ENCODE measurements at regions not wholly inside any gene's neighbourhood (a gene's known extent, or its start where the extent isn't known, plus 50 kb on each side); places are given as distances from the start of the nearest gene placed in this dataset.

DNA sequence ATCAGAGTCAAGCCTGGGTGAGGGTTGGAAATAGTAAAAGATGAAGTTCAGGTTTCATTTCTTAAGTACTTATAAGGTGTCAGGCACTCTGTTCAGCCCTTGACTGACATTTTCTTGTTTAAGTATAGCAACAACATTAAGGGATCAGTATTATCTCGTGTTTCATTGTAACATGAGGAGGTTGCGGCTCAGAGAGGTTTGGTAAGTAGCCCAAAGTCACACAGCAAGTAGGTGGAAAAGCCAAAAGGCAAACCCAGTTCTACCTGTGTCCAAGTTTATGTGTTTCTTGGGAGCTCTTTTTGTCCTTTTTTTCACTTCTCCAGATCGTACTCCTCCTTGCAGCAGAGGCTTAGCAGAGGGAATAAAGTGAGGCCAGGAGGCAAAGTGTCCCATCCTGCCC is 337.5 kb upstream of the KLF3 start:
- H3K4ac ChIP-seq (replicated peaks; ENCODE audit: insufficient read length, low read depth, low read length): no peak overlapping the region
- H3K9ac ChIP-seq (replicated peaks in 1 of 4; ENCODE audit: extremely low read depth in 1 of 4, low read depth in 3 of 4, low read length in 3 of 4): no peak overlapping the region
- no peaks in the 10 kb centered on the region for H3K27me3 ChIP-seq (replicated peaks in 1 of 4; ENCODE audit: control insufficient read depth in 3 of 4, extremely low read depth in 1 of 4, insufficient read depth in 3 of 4, low read length in 3 of 4)
- no peaks in the 10 kb centered on the region for H3K23me2 ChIP-seq (ENCODE audit: low read depth, low read length)
- no peak overlapping the region for H4K8ac ChIP-seq (ENCODE audit: extremely low read depth, insufficient read depth, low read length)
- DNase-seq (ENCODE audit: low read depth in 1 of 2, low spot score in 2 of 2) (no peak), FAIRE-seq (no peak)
- POLR2A ChIA-PET (ENCODE audit: partially characterized antibody): no interaction called here
- no peak overlapping the region for H3K23ac ChIP-seq (ENCODE audit: insufficient read length)
- no peaks in the 10 kb centered on the region for H3K79me1 ChIP-seq (ENCODE audit: low read depth, low read length)
- no peak overlapping the region for H3K27ac ChIP-seq (ENCODE audit: low read depth, low read length)
- peaks cover 0 to 7% of the 10 kb centered on the region in 2 experiments; a peak in 1 of 4 replicates for H3K9me3 ChIP-seq (ENCODE audit: insufficient read depth in 2 of 2, low read depth in 1 of 2, low read length in 1 of 2)
- H2BK15ac ChIP-seq (ENCODE audit: low read length): no peak overlapping the region
- H3K4me2 ChIP-seq (ENCODE audit: insufficient read depth in 1 of 2, low read depth in 2 of 2, low read length in 2 of 2): no peak overlapping the region
- H2AFZ ChIP-seq (ENCODE audit: low read length): no peak overlapping the region
- H2BK120ac ChIP-seq (replicated peaks; ENCODE audit: low read depth, low read length): no peak overlapping the region
- WGBS, 2 experiments (ENCODE audit: extremely low coverage in 1 of 2, insufficient coverage in 1 of 2, insufficient read length in 1 of 2, insufficient replicate concordance in 2 of 2, low coverage in 1 of 2, low lambda C conversion rate in 2 of 2, missing lambda C conversion rate in 1 of 2): 85% methylated on average over 3 of the region's 3 CpGs; no CpG with 5 or more reads in 1 of the 2 experiments
- no peaks in the 10 kb centered on the region for H4K20me1 ChIP-seq (replicated peaks in 1 of 2; ENCODE audit: control insufficient read depth in 1 of 2, insufficient read depth in 2 of 2, low read length in 2 of 2)
- CTCF ChIA-PET (ENCODE audit: partially characterized antibody): interaction anchor here (1.6 to 2.6 kb wide), 2 partner anchors 11 to 147 kb away, joined by 3 to 8 read pairs; no protein-coding TSS in a partner anchor
- peaks cover 0 to 8% (median 2%) of the 10 kb centered on the region in 4 experiments; a peak in 2 of 7 replicates for H3K4me1 ChIP-seq (replicated peaks in 1 of 4; ENCODE audit: control insufficient read depth in 3 of 4, insufficient read depth in 4 of 4, low read length in 3 of 4)
- no peak for TF ChIP-seq POLR2A (IDR thresholded peaks at IDR 0.05; ENCODE audit: control extremely low read depth in 1 of 2, low read depth in 2 of 2, low read length in 2 of 2)
- peak; percentile 57; the same call in 1 of the 2 replicates for TF ChIP-seq KDM1A (IDR thresholded peaks at IDR 0.05; ENCODE audit: borderline replicate concordance, low read length)
- no peaks in the 10 kb centered on the region for H3K79me2 ChIP-seq (ENCODE audit: control insufficient read depth in 1 of 2, insufficient read depth in 2 of 2, low read length in 2 of 2)
- no peak overlapping the region for H2BK20ac ChIP-seq (ENCODE audit: low read length)
- H3K36me3 ChIP-seq (ENCODE audit: control insufficient read depth in 2 of 4, insufficient read depth in 4 of 4, low read length in 3 of 4): no peaks in the 10 kb centered on the region
- H3K56ac ChIP-seq (replicated peaks; ENCODE audit: insufficient read length, low read depth, low read length): no peak overlapping the region
- no peak overlapping the region for H3K18ac ChIP-seq (ENCODE audit: extremely low read depth, low read length)
- no peak overlapping the region for H3K14ac ChIP-seq (ENCODE audit: insufficient read length)
- no peak overlapping the region for H2BK5ac ChIP-seq (ENCODE audit: low read depth, low read length)
- no peak overlapping the region for H4K5ac ChIP-seq (ENCODE audit: insufficient read length, low read depth, low read length)
- H2AK5ac ChIP-seq (ENCODE audit: low read depth, low read length): no peak overlapping the region
- no peak overlapping the region for H2BK12ac ChIP-seq (ENCODE audit: low read depth, low read length)
- no peak overlapping the region for H4K91ac ChIP-seq (replicated peaks; ENCODE audit: insufficient read length, low read length)
- H3K4me3 ChIP-seq (ENCODE audit: extremely low read depth in 1 of 4, insufficient read depth in 2 of 4, low read depth in 3 of 4, low read length in 4 of 4): no peak overlapping the region
